DMS53 treated with DMSO at 0.1 percent for 48 hours (cell line): ENCODE measurements at regions not wholly inside any gene's neighbourhood (a gene's known extent, or its start where the extent isn't known, plus 50 kb on each side); places are given as distances from the start of the nearest gene placed in this dataset.

Experiments used
- DNase-seq: peaks from one replicate; lab custom pipeline; 2025; ENCODE audit not compliant: unreplicated experiment; lab: John Stamatoyannopoulos, UW

- DNase-seq: no peak
Observed at GRCh38 chr9:86732514-86733171, 214.7 kb downstream of the GAS1 start.

- DNase-seq: no peak
Observed at GRCh38 chr9:86731511-86732063, 215.7 kb downstream of the GAS1 start.

DNA sequence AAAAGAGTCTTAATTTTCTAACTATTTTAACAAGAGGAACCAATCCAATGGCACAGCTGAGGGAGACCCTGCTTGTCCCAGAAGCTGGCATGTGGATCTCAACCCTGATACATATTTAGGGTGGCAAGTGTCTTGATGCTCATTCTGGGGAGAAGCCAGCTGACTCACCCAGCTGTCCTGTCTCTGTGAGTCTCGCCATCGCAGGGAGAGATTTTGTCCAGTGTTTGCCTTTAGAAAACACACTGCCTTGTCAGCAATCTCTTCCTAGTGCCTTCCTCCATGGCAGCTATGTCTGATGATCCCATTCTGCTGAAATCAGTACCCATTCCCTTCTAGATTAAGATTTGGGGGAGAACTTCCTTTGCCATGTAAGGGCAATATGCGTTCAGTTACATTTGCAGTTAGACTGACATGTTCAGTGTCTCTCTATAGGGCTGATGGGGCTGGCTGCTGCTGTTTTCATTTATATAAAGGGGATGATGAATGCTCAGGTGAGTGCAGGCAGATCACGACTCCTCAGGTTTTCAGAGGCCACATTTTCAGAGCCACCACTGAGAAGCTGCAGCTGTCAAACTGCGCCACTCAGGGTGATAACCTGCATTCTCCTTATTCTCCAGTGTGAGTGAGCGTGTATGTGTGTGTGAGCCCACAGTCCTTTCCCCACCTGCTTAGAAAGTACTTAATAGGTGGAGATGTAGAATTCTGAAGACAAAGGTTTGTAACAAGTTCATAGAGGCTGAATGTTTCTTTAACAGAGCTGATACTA lies 217.0 kb downstream of the GAS1 start:
- no peak for DNase-seq

GRCh38 chr9:86724529-86724928 lies 222.8 kb downstream of the GAS1 start:
- DNase-seq: no peak

GRCh38 chr9:86723346-86723745 lies 224.0 kb downstream of the GAS1 start:
- DNase-seq: no peak

GRCh38 chr9:86722706-86723075 lies 224.6 kb downstream of the GAS1 start:
- no peak for DNase-seq

- DNase-seq: no peak
Observed at GRCh38 chr9:86721843-86722705, 225.2 kb downstream of the GAS1 start.

GRCh38 chr9:86721226-86721781 lies 226.0 kb downstream of the GAS1 start:
- DNase-seq: no peak

GRCh38 chr9:86720639-86721225 lies 226.6 kb downstream of the GAS1 start:
- no peak for DNase-seq

DNA sequence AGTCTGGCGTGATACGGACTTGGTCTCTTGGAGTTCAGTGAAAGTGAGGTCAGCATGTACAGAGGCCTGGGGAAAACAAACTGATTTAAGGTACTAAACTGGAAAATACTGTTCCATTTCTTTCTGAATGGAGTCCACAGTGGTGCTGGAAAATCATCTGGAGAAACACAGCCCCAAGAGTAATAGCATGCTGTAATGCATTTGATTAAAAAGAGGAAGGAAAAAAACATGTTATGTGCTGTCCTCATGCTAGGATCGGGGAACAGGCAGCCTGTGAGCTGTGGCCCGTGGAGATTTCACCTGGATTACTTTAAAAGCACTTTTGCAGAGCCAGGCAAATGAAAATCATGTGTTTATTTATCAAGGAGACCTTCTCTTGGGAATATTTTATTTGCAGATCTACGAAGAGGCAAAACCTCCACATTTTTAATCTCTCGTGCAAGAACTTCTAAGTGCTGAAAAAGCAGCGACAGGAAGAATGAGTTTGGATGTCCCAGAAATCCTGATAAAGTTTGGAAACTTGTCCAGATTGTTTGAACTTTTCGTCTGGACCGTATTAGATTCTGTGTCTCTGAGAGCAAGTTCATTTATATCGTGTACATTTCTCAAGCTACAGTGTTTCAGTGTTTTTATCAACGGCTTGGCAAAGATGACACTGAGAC lies 228.8 kb downstream of the GAS1 start:
- no peak for DNase-seq

GRCh38 chr9:86716326-86716922 lies 230.9 kb downstream of the GAS1 start:
- no peak for DNase-seq

DNA sequence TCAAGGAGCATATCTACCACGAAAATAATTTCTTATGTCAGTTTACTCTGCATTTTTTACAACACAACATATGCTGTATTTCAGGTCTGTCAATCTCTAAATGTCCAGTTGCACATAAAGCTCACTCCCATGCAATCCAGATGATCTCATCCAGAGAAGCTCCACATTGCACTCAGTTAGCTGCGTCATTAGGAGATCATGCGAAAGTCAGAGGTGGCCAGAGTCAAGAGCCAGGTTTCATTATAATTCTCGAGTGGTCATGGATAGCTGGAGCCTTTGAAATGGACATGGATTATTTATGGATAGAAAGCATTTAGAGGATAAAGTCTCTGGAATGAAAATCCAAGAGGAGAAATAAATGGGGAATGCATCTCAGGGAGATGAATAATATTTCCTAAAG lies 232.3 kb downstream of the GAS1 start:
- no peak for DNase-seq

- no peak for DNase-seq
Observed at GRCh38 chr9:86713970-86714369, 233.3 kb downstream of the GAS1 start.

DNA sequence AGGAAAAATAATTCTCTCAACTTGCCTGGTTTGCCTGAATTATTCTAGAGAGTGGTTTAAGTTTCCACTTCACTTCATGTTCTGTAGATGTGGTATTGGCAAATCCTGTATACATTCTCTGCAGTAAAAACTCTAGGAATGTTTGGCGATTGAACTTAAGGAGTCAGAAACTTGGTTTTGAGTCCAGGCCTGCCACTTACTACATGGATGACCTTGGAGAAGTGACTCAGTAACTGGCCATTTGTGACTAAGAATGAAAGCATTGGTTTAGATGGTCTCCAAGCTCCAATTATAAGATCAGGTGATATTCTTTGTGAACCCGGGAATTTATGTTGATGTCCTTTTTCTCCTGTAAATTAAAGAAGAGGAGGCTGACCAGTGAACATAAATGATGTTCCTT lies 233.8 kb downstream of the GAS1 start:
- DNase-seq: no peak

GRCh38 chr9:86708918-86709835 lies 238.1 kb downstream of the GAS1 start:
- DNase-seq: no peak

- no peak for DNase-seq
Observed at GRCh38 chr9:86707932-86708510, 239.3 kb downstream of the GAS1 start.

GRCh38 chr9:86706391-86706790 lies 240.9 kb downstream of the GAS1 start:
- DNase-seq: no peak

GRCh38 chr9:86705490-86705889 lies 241.8 kb downstream of the GAS1 start:
- no peak for DNase-seq

DNA sequence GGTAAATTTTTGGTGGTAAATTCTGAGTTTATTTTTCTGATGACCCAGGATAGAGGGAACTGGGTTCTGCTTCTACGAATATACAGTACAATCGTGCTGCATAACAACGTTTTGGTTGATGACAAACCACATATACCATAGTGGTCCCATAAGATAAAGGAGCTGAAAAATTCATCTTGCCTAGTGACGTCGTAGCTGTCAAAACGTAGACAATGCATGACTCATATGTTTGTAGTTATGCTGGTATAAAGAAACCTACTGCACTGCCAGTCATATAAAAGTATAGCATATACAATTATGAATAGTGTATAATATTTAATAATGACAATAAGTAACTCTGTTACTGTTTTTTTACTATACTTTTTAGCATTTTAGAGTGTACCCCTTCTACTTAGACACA lies 244.0 kb downstream of the GAS1 start:
- no peak for DNase-seq
